Lower leg skin (tissue), 4 donors: ENCODE measurements at regions not wholly inside any gene's neighbourhood (a gene's known extent, or its start where the extent isn't known, plus 50 kb on each side); places are given as distances from the start of the nearest gene placed in this dataset.

Experiments
- DNase-seq, 2 donors: peaks; one replicate each; pipeline ENCODE4 v3.0.0-alpha.2; 2019; ENCODE audit warnings: low spot score in 2 of 2
- H3K4me3 ChIP-seq: fragments of 200-600 bp; sonication (generic); 2 replicates; pipeline ENCODE4 v1.5.1; 2017; ENCODE audit warnings: mild to moderate bottlenecking, low read depth; ENCODE audit not compliant: poor library complexity, severe bottlenecking
- CTCF ChIP-seq, 3 donors: fragments of 450-650 bp; IDR thresholded peaks; one replicate each; pipeline ENCODE4 v1.5.1; 2016; ENCODE audit warnings: antibody characterized with exemption in 3 of 3, mild to moderate bottlenecking in 3 of 3, moderate library complexity in 2 of 3
- POLR2A ChIP-seq, 2 donors: fragments of 450-650 bp; IDR thresholded peaks; one replicate each; pipeline ENCODE4 v1.6.1; 2016 to 2017; ENCODE audit warnings: antibody characterized with exemption in 2 of 2, mild to moderate bottlenecking in 1 of 2, moderate library complexity in 1 of 2
- WGBS, 2 donors: methylation state at CpG; one replicate each; pipeline ENCODE4 v1.1.5; 2018; 5-methylcytosine and 5-hydroxymethylcytosine counted together
- intact Hi-C: fragments of 100-400 bp; cut with DNase I; formaldehyde crosslinking; loops from one replicate; pipeline ENCODE4 v1.15.0; 2023; ENCODE audit warnings: low total_unique reads

GRCh38 chr5:77145666-77146065, 58.6 kb upstream of the ZBED3 start:
- no peak for DNase-seq
- intact Hi-C loops = loop anchor here (10.0 kb wide), 1 partner anchor 349 kb away; the partner anchor contains the start of gene WDR41
- TF ChIP-seq POLR2A (IDR thresholded peaks at IDR 0.05) = no peak
- no peak for TF ChIP-seq CTCF (IDR thresholded peaks at IDR 0.05)
- H3K4me3 ChIP-seq = no peak overlapping the region
- 33 to 63% methylated on average over 1 of the region's 1 CpG for WGBS, 2 donors

- no peak overlapping the region for H3K4me3 ChIP-seq
- WGBS, 2 donors = 71 to 75% methylated on average over 1 of the region's 1 CpG
- DNase-seq = no peak
- no peak for TF ChIP-seq POLR2A (IDR thresholded peaks at IDR 0.05)
- no peak for TF ChIP-seq CTCF (IDR thresholded peaks at IDR 0.05)
- intact Hi-C loops = loop anchor here (10.0 kb wide), 1 partner anchor 350 kb away; the partner anchor contains the start of gene WDR41
Measured at GRCh38 chr5:77144837-77145139, 57.7 kb upstream of the ZBED3 start.

- 45 to 56% methylated on average over 14 of the region's 14 CpGs for WGBS, 2 donors
Measured at GRCh38 chr5:77143998-77144836, 57.1 kb upstream of the ZBED3 start.

GRCh38 chr5:77140350-77140749, 53.3 kb upstream of the ZBED3 start:
- no peak for TF ChIP-seq POLR2A (IDR thresholded peaks at IDR 0.05)
- no peak for TF ChIP-seq CTCF (IDR thresholded peaks at IDR 0.05)
- DNase-seq = no peak
- no peak overlapping the region for H3K4me3 ChIP-seq
- intact Hi-C loops = loop anchor here (10.0 kb wide), 1 partner anchor 354 kb away; the partner anchor contains the start of gene WDR41

More at GRCh38 chr5:77143998-77144836, 57.1 kb upstream of the ZBED3 start:
- TF ChIP-seq CTCF (IDR thresholded peaks at IDR 0.05) = no peak
- TF ChIP-seq POLR2A (IDR thresholded peaks at IDR 0.05) = no peak
- peak; percentile 68 to 93 for DNase-seq
- intact Hi-C loops = loop anchor here (10.0 kb wide), 1 partner anchor 351 kb away; the partner anchor contains the start of gene WDR41
- no peak overlapping the region for H3K4me3 ChIP-seq

GRCh38 chr5:77139001-77139400, 51.9 kb upstream of the ZBED3 start:
- H3K4me3 ChIP-seq = no peak overlapping the region
- TF ChIP-seq POLR2A (IDR thresholded peaks at IDR 0.05) = no peak
- no peak for TF ChIP-seq CTCF (IDR thresholded peaks at IDR 0.05)
- WGBS, 2 donors = 58 to 67% methylated on average over 5 of the region's 5 CpGs
- intact Hi-C loops = no loop called here
- peak in 1 of 2 donors; percentile 77 for DNase-seq
